ENCODE measurements at regions not wholly inside any gene's neighbourhood (a gene's known extent, or its start where the extent isn't known, plus 50 kb on each side); places are given as distances from the start of the nearest gene placed in this dataset.

- H3K9me2 ChIP-seq (replicated peaks; ENCODE audit: insufficient read depth) = no peaks in the 10 kb centered on the region
- 54% methylated on average over 5 of the region's 5 CpGs for WGBS (ENCODE audit: low lambda C conversion rate, missing lambda C conversion rate)
- H4K20me1 ChIP-seq (ENCODE audit: insufficient read depth, poor library complexity, severe bottlenecking) = no peaks in the 10 kb centered on the region
- no peaks in the 10 kb centered on the region for H3K36me3 ChIP-seq (replicated peaks; ENCODE audit: insufficient read depth, low read depth)
- H3K27me3 ChIP-seq = no peaks in the 10 kb centered on the region
- H3K79me2 ChIP-seq = no peaks in the 10 kb centered on the region
- TF ChIP-seq EZH2 (IDR thresholded peaks at IDR 0.05; ENCODE audit: borderline replicate concordance) (no peak), EZH2phosphoT487 (IDR thresholded peaks at IDR 0.05; ENCODE audit: low read depth, severe bottlenecking, unreplicated experiment) (no peak), CTCF (IDR thresholded peaks at IDR 0.05; ENCODE audit: poor library complexity) (no peak)
- peak overlapping the region; percentile 33 for H3K4me2 ChIP-seq
- H3K4me1 ChIP-seq (ENCODE audit: insufficient read depth) = no peaks in the 10 kb centered on the region
- no peak overlapping the region for H3K4me3 ChIP-seq
- DNase-seq (ENCODE audit: low spot score) = no peak
- H3K9me3 ChIP-seq (ENCODE audit: low read depth) = no peaks in the 10 kb centered on the region
- peak overlapping the region; percentile 14 for H2AFZ ChIP-seq
- H3K27ac ChIP-seq = no peak overlapping the region
These were observed 230.2 kb upstream of the TNP1 start for GRCh38 chr2:217090024-217090473.

GRCh38 chr2:217086718-217087117 is 226.9 kb upstream of the TNP1 start:
- Histone ChIP-seq H3K4me3 (no peak overlapping the region), H3K9me2 (replicated peaks; ENCODE audit: insufficient read depth) (no peaks in the 10 kb centered on the region), H3K79me2 (no peaks in the 10 kb centered on the region), H3K4me2 (no peak overlapping the region), H4K20me1 (ENCODE audit: insufficient read depth, poor library complexity, severe bottlenecking) (no peaks in the 10 kb centered on the region), H3K9me3 (ENCODE audit: low read depth) (no peaks in the 10 kb centered on the region), H2AFZ (no peak overlapping the region), H3K27me3 (no peaks in the 10 kb centered on the region), H3K4me1 (ENCODE audit: insufficient read depth) (no peaks in the 10 kb centered on the region), H3K36me3 (replicated peaks; ENCODE audit: insufficient read depth, low read depth) (no peaks in the 10 kb centered on the region), H3K27ac (no peak overlapping the region)
- TF ChIP-seq CTCF (IDR thresholded peaks at IDR 0.05; ENCODE audit: poor library complexity) (no peak), EZH2phosphoT487 (IDR thresholded peaks at IDR 0.05; ENCODE audit: low read depth, severe bottlenecking, unreplicated experiment) (no peak), EZH2 (IDR thresholded peaks at IDR 0.05; ENCODE audit: borderline replicate concordance) (no peak)
- DNase-seq (ENCODE audit: low spot score) = no peak
- 92% methylated on average over 2 of the region's 2 CpGs for WGBS (ENCODE audit: low lambda C conversion rate, missing lambda C conversion rate)

- Histone ChIP-seq H3K79me2 (no peaks in the 10 kb centered on the region), H2AFZ (no peak overlapping the region), H3K4me3 (no peak overlapping the region), H4K20me1 (ENCODE audit: insufficient read depth, poor library complexity, severe bottlenecking) (no peaks in the 10 kb centered on the region), H3K27ac (no peak overlapping the region), H3K9me2 (replicated peaks; ENCODE audit: insufficient read depth) (no peaks in the 10 kb centered on the region), H3K4me2 (no peak overlapping the region), H3K9me3 (ENCODE audit: low read depth) (no peaks in the 10 kb centered on the region), H3K27me3 (no peaks in the 10 kb centered on the region), H3K4me1 (ENCODE audit: insufficient read depth) (no peaks in the 10 kb centered on the region), H3K36me3 (replicated peaks; ENCODE audit: insufficient read depth, low read depth) (no peaks in the 10 kb centered on the region)
- WGBS (ENCODE audit: low lambda C conversion rate, missing lambda C conversion rate) = 75% methylated on average over 1 of the region's 1 CpG
- DNase-seq (ENCODE audit: low spot score) = no peak
- TF ChIP-seq EZH2 (IDR thresholded peaks at IDR 0.05; ENCODE audit: borderline replicate concordance) (no peak), CTCF (IDR thresholded peaks at IDR 0.05; ENCODE audit: poor library complexity) (no peak), EZH2phosphoT487 (IDR thresholded peaks at IDR 0.05; ENCODE audit: low read depth, severe bottlenecking, unreplicated experiment) (no peak)
These were observed 226.2 kb upstream of the TNP1 start for GRCh38 chr2:217086038-217086522.

- TF ChIP-seq CTCF (IDR thresholded peaks at IDR 0.05; ENCODE audit: poor library complexity) (no peak), EZH2 (IDR thresholded peaks at IDR 0.05; ENCODE audit: borderline replicate concordance) (no peak), EZH2phosphoT487 (IDR thresholded peaks at IDR 0.05; ENCODE audit: low read depth, severe bottlenecking, unreplicated experiment) (no peak)
- H3K4me2 ChIP-seq = no peak overlapping the region
- H3K27me3 ChIP-seq = no peaks in the 10 kb centered on the region
- no peaks in the 10 kb centered on the region for H3K9me2 ChIP-seq (replicated peaks; ENCODE audit: insufficient read depth)
- 81% methylated on average over 2 of the region's 2 CpGs for WGBS (ENCODE audit: low lambda C conversion rate, missing lambda C conversion rate)
- H3K9me3 ChIP-seq (ENCODE audit: low read depth) = no peaks in the 10 kb centered on the region
- no peak overlapping the region for H2AFZ ChIP-seq
- H3K4me1 ChIP-seq (ENCODE audit: insufficient read depth) = no peaks in the 10 kb centered on the region
- no peaks in the 10 kb centered on the region for H3K36me3 ChIP-seq (replicated peaks; ENCODE audit: insufficient read depth, low read depth)
- H3K79me2 ChIP-seq = no peaks in the 10 kb centered on the region
- H3K4me3 ChIP-seq = no peak overlapping the region
- no peak overlapping the region for H3K27ac ChIP-seq
- DNase-seq (ENCODE audit: low spot score) = no peak
- H4K20me1 ChIP-seq (ENCODE audit: insufficient read depth, poor library complexity, severe bottlenecking) = no peaks in the 10 kb centered on the region
These were observed 225.7 kb upstream of the TNP1 start for GRCh38 chr2:217085543-217085942.
